Neutrophil (primary cell): ENCODE measurements at regions not wholly inside any gene's neighbourhood (a gene's known extent, or its start where the extent isn't known, plus 50 kb on each side); places are given as distances from the start of the nearest gene placed in this dataset.

ENCODE experiments used
- H3K27ac ChIP-seq: fragments of 200-600 bp; sonication (generic); 2 replicates; pipeline ENCODE4 v1.5.1; 2016; ENCODE audit warnings: mild to moderate bottlenecking, moderate library complexity
- H3K27me3 ChIP-seq: fragments of 200-600 bp; sonication (generic); 2 replicates; pipeline ENCODE4 v1.6.0; 2016; ENCODE audit warnings: mild to moderate bottlenecking
- H3K36me3 ChIP-seq: fragments of 200-600 bp; sonication (generic); 2 replicates; pipeline ENCODE4 v1.5.1; 2017
- H3K4me1 ChIP-seq, 2 experiments: fragments of 200-600 bp in 1 of 2; sonication (generic) in 1 of 2; 1 replicate in 1 of 2; 2 replicates in 1 of 2; pipeline versions ENCODE4 v1.5.1 to v1.6.1; 2013 to 2016; ENCODE audit warnings: low read depth in 1 of 2, low read length in 1 of 2, mild to moderate bottlenecking in 1 of 2, moderate library complexity in 1 of 2; ENCODE audit not compliant: control insufficient read depth in 1 of 2, insufficient read depth in 1 of 2
- H3K4me3 ChIP-seq, 2 experiments: fragments of 200-600 bp in 1 of 2; sonication (generic) in 1 of 2; 1 replicate in 1 of 2; 2 replicates in 1 of 2; pipeline ENCODE4 v1.5.1; 2013 to 2016; ENCODE audit warnings: low read depth in 1 of 2, low read length in 1 of 2, mild to moderate bottlenecking in 1 of 2, moderate library complexity in 1 of 2
- H3K9me3 ChIP-seq: fragments of 200-600 bp; sonication (generic); 2 replicates; pipeline ENCODE4 v1.5.1; 2016
- CTCF ChIP-seq: fragments of 200-600 bp; sonication (generic); IDR thresholded peaks from 2 replicates; pipeline ENCODE4 v1.5.1; 2016; ENCODE audit warnings: antibody characterized with exemption

GRCh38 chr10:7488418-7488829, 77.6 kb upstream of the SFMBT2 start:
- Histone ChIP-seq H3K4me3 (no peak overlapping the region), H3K27me3 (peaks cover 26% of the 10 kb centered on the region), H3K27ac (no peak overlapping the region), H3K4me1 (peaks cover 20 to 21% of the 10 kb centered on the region in 2 experiments), H3K36me3 (no peaks in the 10 kb centered on the region), H3K9me3 (no peaks in the 10 kb centered on the region)
- no peak for TF ChIP-seq CTCF

- peaks cover 17% of the 10 kb centered on the region for H3K27me3 ChIP-seq
Measured at GRCh38 chr10:7487528-7487927, 76.7 kb upstream of the SFMBT2 start.

GRCh38 chr10:7486528-7486927, 75.7 kb upstream of the SFMBT2 start:
- no peak for TF ChIP-seq CTCF
- Histone ChIP-seq H3K9me3 (no peaks in the 10 kb centered on the region), H3K4me1 (peaks cover 27 to 28% of the 10 kb centered on the region in 2 experiments), H3K27me3 (peaks cover 17% of the 10 kb centered on the region), H3K4me3 (no peak overlapping the region), H3K36me3 (no peaks in the 10 kb centered on the region), H3K27ac (no peak overlapping the region)

More at GRCh38 chr10:7487528-7487927, 76.7 kb upstream of the SFMBT2 start:
- Histone ChIP-seq H3K27ac (no peak overlapping the region), H3K4me1 (peaks cover 21 to 23% of the 10 kb centered on the region in 2 experiments), H3K36me3 (no peaks in the 10 kb centered on the region), H3K4me3 (no peak overlapping the region), H3K9me3 (no peaks in the 10 kb centered on the region)
- TF ChIP-seq CTCF, result no peak

GRCh38 chr10:7485799-7486198, 75.0 kb upstream of the SFMBT2 start:
- H3K9me3 ChIP-seq, result no peaks in the 10 kb centered on the region
- H3K36me3 ChIP-seq, result no peaks in the 10 kb centered on the region
- H3K27ac ChIP-seq, result peak overlapping the region; percentile 81
- TF ChIP-seq CTCF, result no peak
- peaks cover 32 to 36% of the 10 kb centered on the region in 2 experiments for H3K4me1 ChIP-seq
- H3K4me3 ChIP-seq, result no peak overlapping the region
- H3K27me3 ChIP-seq, result peaks cover 17% of the 10 kb centered on the region

- H3K36me3 ChIP-seq, result no peaks in the 10 kb centered on the region
- H3K27me3 ChIP-seq, result peaks cover 17% of the 10 kb centered on the region
- peak overlapping the region; percentile 38 to 39 for H3K4me3 ChIP-seq
- H3K27ac ChIP-seq, result peak overlapping the region; percentile 81
- H3K4me1 ChIP-seq, result peaks cover 38 to 42% of the 10 kb centered on the region in 2 experiments
- no peak for TF ChIP-seq CTCF
- no peaks in the 10 kb centered on the region for H3K9me3 ChIP-seq
Measured at GRCh38 chr10:7485244-7485556, 74.4 kb upstream of the SFMBT2 start.
